GM12801 (cell line): ENCODE measurements at regions not wholly inside any gene's neighbourhood (a gene's known extent, or its start where the extent isn't known, plus 50 kb on each side); places are given as distances from the start of the nearest gene placed in this dataset.

Experiments
- CTCF ChIP-seq: IDR thresholded peaks from one replicate; pipeline ENCODE4 v1.5.1; 2011; ENCODE audit warnings: control low read depth; ENCODE audit not compliant: insufficient read length; ENCODE audit errors: extremely low read depth

DNA sequence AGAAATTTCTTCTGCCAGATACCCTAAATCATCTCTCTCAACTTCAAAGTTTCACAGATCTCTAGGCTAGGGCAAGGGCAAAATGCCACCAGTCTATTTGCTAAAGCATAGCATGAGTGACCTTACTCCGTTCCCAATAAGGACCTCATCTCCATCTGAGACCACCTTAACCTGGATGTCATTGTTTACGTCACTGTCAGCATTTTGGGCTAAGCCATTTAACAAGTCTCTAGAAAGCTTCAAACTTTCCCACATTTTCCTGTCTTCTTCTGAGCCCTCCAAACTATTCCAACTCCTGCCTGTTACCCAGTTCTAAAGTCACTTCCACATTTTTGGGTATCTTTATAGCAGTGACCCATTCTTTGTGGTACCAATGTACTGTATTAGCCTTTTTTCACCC is 259.2 kb upstream of the KITLG start:
- TF ChIP-seq CTCF, result no peak

DNA sequence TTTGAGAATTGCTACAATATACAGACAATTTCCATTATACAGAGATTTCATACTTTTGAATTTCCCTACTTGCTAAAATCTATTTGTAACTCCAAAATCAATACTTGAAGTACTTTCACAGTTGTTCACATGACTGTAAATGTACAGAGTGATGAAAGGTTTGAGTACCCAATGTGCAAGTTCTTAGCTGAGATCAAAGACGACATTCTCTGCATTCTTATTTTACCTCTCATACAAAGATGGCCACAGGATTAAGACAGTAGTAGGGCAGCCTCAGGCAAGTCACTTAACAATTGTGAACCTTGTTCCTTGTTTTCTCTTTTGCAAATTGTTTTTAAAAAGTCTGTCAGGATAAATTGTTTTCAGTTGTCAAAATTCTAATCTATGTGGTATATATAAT is 255.9 kb upstream of the KITLG start:
- no peak for TF ChIP-seq CTCF

DNA sequence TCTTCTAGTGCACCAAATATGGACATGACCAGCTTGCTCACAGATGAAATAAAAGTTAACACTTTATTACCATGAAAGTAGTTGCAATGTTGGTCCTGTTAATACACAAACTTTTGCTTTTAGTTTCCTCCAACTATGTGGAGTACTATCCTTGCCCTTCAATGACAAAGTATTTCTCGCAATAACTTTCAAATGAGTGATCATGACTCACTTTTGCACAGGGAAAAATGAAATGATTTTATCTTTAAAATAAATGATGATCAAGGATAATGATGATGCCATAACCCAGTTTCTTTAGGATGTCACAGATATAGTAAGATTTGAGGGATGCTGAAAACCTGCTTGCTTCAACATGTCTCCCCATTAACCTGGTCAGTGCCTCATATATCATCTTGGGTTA is 254.0 kb upstream of the KITLG start:
- no peak for TF ChIP-seq CTCF

DNA sequence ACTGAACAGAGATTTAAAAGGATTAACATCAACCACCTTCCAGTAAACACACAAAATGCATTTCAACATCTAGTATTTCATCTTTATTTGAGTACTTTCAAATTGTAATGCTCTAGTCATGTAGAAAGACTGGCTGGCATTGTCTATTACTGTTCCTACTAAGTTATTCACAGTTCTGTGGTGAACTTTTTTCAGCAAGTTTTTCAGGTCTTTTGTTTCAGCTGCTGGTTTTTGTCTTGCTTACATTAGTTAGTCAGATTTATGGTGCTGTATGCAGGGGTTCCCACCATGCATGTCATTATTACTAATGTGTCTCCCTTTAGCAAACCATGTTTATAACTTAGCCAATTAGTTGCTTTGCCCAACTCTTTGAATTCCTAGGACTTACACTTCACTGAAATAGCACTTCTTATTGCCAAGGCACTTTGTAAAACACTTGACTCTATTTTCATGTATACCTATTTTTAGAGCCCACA is 253.4 kb upstream of the KITLG start:
- TF ChIP-seq CTCF, result no peak

DNA sequence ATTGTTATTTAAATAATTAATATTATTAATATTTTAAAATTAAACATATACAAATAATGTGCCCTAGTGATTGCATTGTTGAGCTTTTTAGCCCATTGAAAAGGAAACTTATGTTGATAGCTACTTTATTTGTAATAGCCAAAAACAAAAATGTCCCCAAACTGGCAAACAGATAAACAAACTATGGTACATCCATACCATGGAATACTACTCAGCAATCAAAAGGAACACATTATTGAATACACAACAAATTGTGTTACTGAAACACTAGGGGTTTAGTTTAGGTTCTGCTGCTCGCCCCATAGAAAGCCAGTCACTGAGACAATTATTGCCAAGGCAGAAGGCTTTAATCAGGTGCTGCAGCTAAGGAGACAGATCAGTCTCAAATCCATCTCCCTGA is 239.7 kb upstream of the KITLG start:
- no peak for TF ChIP-seq CTCF

DNA sequence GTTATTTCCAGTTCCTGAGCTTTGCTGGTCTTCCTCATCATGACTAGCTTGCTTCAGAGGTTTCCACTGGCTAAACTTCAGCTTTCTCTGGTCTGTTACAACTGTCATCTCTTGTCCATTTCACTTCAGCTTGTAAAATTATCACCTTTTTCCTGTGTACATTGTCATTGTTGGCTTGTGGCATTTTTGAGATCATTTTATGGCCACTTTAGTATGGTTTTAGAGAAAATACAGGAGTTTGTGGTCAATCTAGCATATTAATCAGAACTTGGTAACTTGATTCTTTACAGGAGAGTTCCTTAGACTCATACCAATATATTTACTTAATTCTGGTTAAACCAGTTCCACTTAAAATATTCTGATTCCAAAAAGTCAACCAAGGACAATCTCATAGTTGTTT is 235.9 kb upstream of the KITLG start:
- no peak for TF ChIP-seq CTCF

DNA sequence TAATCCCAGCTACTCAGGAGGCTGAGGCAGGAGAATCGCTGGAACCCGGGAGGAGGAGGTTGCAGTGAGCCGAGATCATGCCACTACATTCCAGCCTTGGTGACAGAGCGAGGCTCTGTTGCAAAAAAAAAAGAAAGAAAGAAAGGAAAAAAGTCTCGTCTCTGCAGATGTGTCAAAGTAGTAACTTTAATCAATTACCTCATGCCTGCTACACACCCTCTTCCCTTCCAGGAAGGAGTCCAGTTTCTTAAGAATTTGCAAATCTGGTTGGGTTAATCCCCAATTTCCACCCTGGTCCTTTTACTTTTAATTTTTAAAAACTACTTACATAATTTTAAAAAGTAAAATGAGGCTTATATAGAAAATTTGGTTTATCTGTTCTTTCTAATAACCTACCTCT is 234.5 kb upstream of the KITLG start:
- TF ChIP-seq CTCF, result no peak

GRCh38 chr12:88812610-88813009 is 232.3 kb upstream of the KITLG start:
- TF ChIP-seq CTCF, result no peak
